ENCODE measurements at regions not wholly inside any gene's neighbourhood (a gene's known extent, or its start where the extent isn't known, plus 50 kb on each side); places are given as distances from the start of the nearest gene placed in this dataset.

GRCh38 chr15:70513819-70514218 lies 249.5 kb downstream of the UACA start:
- H3K9ac ChIP-seq (replicated peaks in 1 of 4; ENCODE audit: extremely low read depth in 1 of 4, low read depth in 3 of 4, low read length in 3 of 4): no peak overlapping the region
- no peak overlapping the region for H3K27ac ChIP-seq (ENCODE audit: low read depth, low read length)
- H3K56ac ChIP-seq (replicated peaks; ENCODE audit: insufficient read length, low read depth, low read length): no peak overlapping the region
- H3K4me2 ChIP-seq (ENCODE audit: insufficient read depth in 1 of 2, low read depth in 2 of 2, low read length in 2 of 2): no peak overlapping the region
- no peak overlapping the region for H3K14ac ChIP-seq (ENCODE audit: insufficient read length)
- CTCF ChIA-PET (ENCODE audit: partially characterized antibody): interaction anchor here (0.9 to 3.3 kb wide), 11 partner anchors 9 to 485 kb away, joined by 3 to 31 read pairs (median 4); no protein-coding TSS in a partner anchor
- no peak overlapping the region for H2BK15ac ChIP-seq (ENCODE audit: low read length)
- H3K4ac ChIP-seq (replicated peaks; ENCODE audit: insufficient read length, low read depth, low read length): no peak overlapping the region
- H3K23ac ChIP-seq (ENCODE audit: insufficient read length): no peak overlapping the region
- no peak overlapping the region for H2BK120ac ChIP-seq (replicated peaks; ENCODE audit: low read depth, low read length)
- H3K36me3 ChIP-seq (ENCODE audit: control insufficient read depth in 2 of 4, insufficient read depth in 4 of 4, low read length in 3 of 4): no peaks in the 10 kb centered on the region
- H2BK20ac ChIP-seq (ENCODE audit: low read length): no peak overlapping the region
- 96% methylated on average over 4 of the region's 4 CpGs; no CpG with 5 or more reads in 1 of the 2 experiments for WGBS, 2 experiments (ENCODE audit: extremely low coverage in 1 of 2, insufficient coverage in 1 of 2, insufficient read length in 1 of 2, insufficient replicate concordance in 2 of 2, low coverage in 1 of 2, low lambda C conversion rate in 2 of 2, missing lambda C conversion rate in 1 of 2)
- H2BK5ac ChIP-seq (ENCODE audit: low read depth, low read length): no peak overlapping the region
- H3K18ac ChIP-seq (ENCODE audit: extremely low read depth, low read length): no peak overlapping the region
- no peak overlapping the region for H3K4me3 ChIP-seq (ENCODE audit: extremely low read depth in 1 of 4, insufficient read depth in 2 of 4, low read depth in 3 of 4, low read length in 4 of 4)
- H4K5ac ChIP-seq (ENCODE audit: insufficient read length, low read depth, low read length): no peak overlapping the region
- no peak overlapping the region for H2AFZ ChIP-seq (ENCODE audit: low read length)
- FAIRE-seq (no peak), DNase-seq (ENCODE audit: low read depth in 1 of 2, low spot score in 2 of 2) (no peak)
- no peaks in the 10 kb centered on the region for H3K23me2 ChIP-seq (ENCODE audit: low read depth, low read length)
- H3K79me2 ChIP-seq (ENCODE audit: control insufficient read depth in 1 of 2, insufficient read depth in 2 of 2, low read length in 2 of 2): no peaks in the 10 kb centered on the region
- no peaks in the 10 kb centered on the region for H4K20me1 ChIP-seq (replicated peaks in 1 of 2; ENCODE audit: control insufficient read depth in 1 of 2, insufficient read depth in 2 of 2, low read length in 2 of 2)
- H3K79me1 ChIP-seq (ENCODE audit: low read depth, low read length): no peaks in the 10 kb centered on the region
- H3K27me3 ChIP-seq (replicated peaks in 1 of 4; ENCODE audit: control insufficient read depth in 3 of 4, extremely low read depth in 1 of 4, insufficient read depth in 3 of 4, low read length in 3 of 4): no peaks in the 10 kb centered on the region
- H4K91ac ChIP-seq (replicated peaks; ENCODE audit: insufficient read length, low read length): no peak overlapping the region
- no peak overlapping the region for H2AK5ac ChIP-seq (ENCODE audit: low read depth, low read length)
- H3K9me3 ChIP-seq (ENCODE audit: insufficient read depth in 2 of 2, low read depth in 1 of 2, low read length in 1 of 2): peaks cover 0 to 3% of the 10 kb centered on the region in 2 experiments; a peak in 2 of 4 replicates
- peaks cover 0 to 4% (median 0%) of the 10 kb centered on the region in 4 experiments; a peak in 2 of 7 replicates for H3K4me1 ChIP-seq (replicated peaks in 1 of 4; ENCODE audit: control insufficient read depth in 3 of 4, insufficient read depth in 4 of 4, low read length in 3 of 4)
- POLR2A ChIA-PET (ENCODE audit: partially characterized antibody): no interaction called here
- H2BK12ac ChIP-seq (ENCODE audit: low read depth, low read length): no peak overlapping the region
- H4K8ac ChIP-seq (ENCODE audit: extremely low read depth, insufficient read depth, low read length): no peak overlapping the region
- TF ChIP-seq SIRT6 (IDR thresholded peaks at IDR 0.05; ENCODE audit: low read length): no peak
- TF ChIP-seq POLR2AphosphoS5 (IDR thresholded peaks at IDR 0.05; ENCODE audit: low read depth, low read length): no peak
- TF ChIP-seq GTF2F1 (IDR thresholded peaks at IDR 0.05; ENCODE audit: borderline replicate concordance, low read depth, low read length): no peak
- no peak for TF ChIP-seq KDM1A (IDR thresholded peaks at IDR 0.05; ENCODE audit: borderline replicate concordance, low read length)
- TF ChIP-seq TAF7 (optimal IDR thresholded peaks at IDR 0.05; ENCODE audit: borderline replicate concordance, low read depth, low read length): no peak
- TF ChIP-seq JUN (IDR thresholded peaks at IDR 0.05; ENCODE audit: low read depth, low read length): no peak
- TF ChIP-seq SIX5 (IDR thresholded peaks at IDR 0.05; ENCODE audit: low read depth, low read length): no peak
- no peak for TF ChIP-seq RXRA (IDR thresholded peaks at IDR 0.05; ENCODE audit: insufficient read depth, low read depth, low read length)
- TF ChIP-seq CHD1 (IDR thresholded peaks at IDR 0.05; ENCODE audit: low read depth, low read length): no peak
- TF ChIP-seq BRCA1 (IDR thresholded peaks at IDR 0.05; ENCODE audit: low read depth, low read length): no peak
- TF ChIP-seq RNF2 (IDR thresholded peaks at IDR 0.05; ENCODE audit: borderline replicate concordance, low read depth, low read length, missing control alignments, poor library complexity, severe bottlenecking): no peak

Data from H1 (cell line).